Stomach (tissue), 4 donors: ENCODE measurements at regions not wholly inside any gene's neighbourhood (a gene's known extent, or its start where the extent isn't known, plus 50 kb on each side); places are given as distances from the start of the nearest gene placed in this dataset.

Source experiments
- CTCF ChIP-seq, 7 experiments: fragments of 450-650 bp in 4 of 7; fragments of 200-600 bp in 3 of 7; sonication (generic) in 3 of 7; IDR thresholded peaks; one replicate each; pipeline ENCODE4 v1.5.1; 2016 to 2019; ENCODE audit warnings: antibody characterized with exemption in 7 of 7, control low read depth in 2 of 7, mild to moderate bottlenecking in 1 of 7
- EP300 ChIP-seq: sonication (generic); formaldehyde crosslinking; IDR thresholded peaks from one replicate; pipeline ENCODE4 v1.6.1; 2017; ENCODE audit warnings: antibody characterized with exemption
- POLR2A ChIP-seq, 4 donors: fragments of 450-650 bp; IDR thresholded peaks; one replicate each; pipeline ENCODE4 v1.6.1; 2016; ENCODE audit warnings: antibody characterized with exemption in 4 of 4, control low read depth in 2 of 4, mild to moderate bottlenecking in 1 of 4, moderate library complexity in 1 of 4
- POLR2AphosphoS5 ChIP-seq, 3 donors: sonication (generic); formaldehyde crosslinking; IDR thresholded peaks; one replicate each; pipeline ENCODE4 v1.6.1; 2016; ENCODE audit warnings: antibody characterized with exemption in 3 of 3

GRCh38 chr18:65622436-65622835, 128.4 kb upstream of the CDH7 start:
- TF ChIP-seq POLR2A (IDR thresholded peaks at IDR 0.05) (no peak), CTCF (IDR thresholded peaks at IDR 0.05) (no peak), EP300 (no peak), POLR2AphosphoS5 (IDR thresholded peaks at IDR 0.05) (no peak)
